ENCODE measurements at regions not wholly inside any gene's neighbourhood (a gene's known extent, or its start where the extent isn't known, plus 50 kb on each side); places are given as distances from the start of the nearest gene placed in this dataset.
"Not testable (repeated sequence)": the region's sequence is repeated elsewhere in the genome, so short reads cannot be mapped to it uniquely, and the experiment has no call there.

GRCh38 chr13:81171065-81171647 lies 830.2 kb upstream of the SPRY2 start:
- intact Hi-C loops (cut with DNase I) = no loop called here
- ATAC-seq = no peak
- DNase-seq = no peak

DNA sequence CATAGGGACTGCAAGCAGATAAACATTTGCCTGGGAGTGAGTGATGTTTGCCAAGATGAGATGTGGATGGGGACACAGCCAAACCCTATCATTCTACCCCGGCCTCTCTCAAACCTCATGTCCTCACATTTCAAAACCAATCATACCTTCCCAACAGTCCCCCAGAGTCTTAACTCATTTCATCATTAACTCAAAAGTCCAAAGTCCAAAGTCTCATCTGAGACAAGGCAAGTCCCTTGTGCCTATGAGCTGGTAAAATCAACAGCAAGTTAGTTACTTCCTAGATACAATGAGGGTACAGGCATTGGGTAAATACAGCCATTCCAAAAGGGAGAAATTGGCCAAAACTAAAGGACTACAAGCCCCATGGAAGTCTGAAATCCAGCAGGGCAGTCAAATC lies 822.9 kb upstream of the SPRY2 start:
- H3K4me3 ChIP-seq; DNase-seq; intact Hi-C loops (cut with DNase I); H3K9me3 ChIP-seq; ATAC-seq; H3K27me3 ChIP-seq; H3K36me3 ChIP-seq; H3K27ac ChIP-seq; H3K4me1 ChIP-seq: not testable (repeated sequence)

More at GRCh38 chr13:81171065-81171647, 830.2 kb upstream of the SPRY2 start:
- peak; percentile 45 for TF ChIP-seq CTCF (IDR thresholded peaks at IDR 0.05)
- Histone ChIP-seq H3K36me3 (no peaks in the 10 kb centered on the region), H3K4me1 (no peaks in the 10 kb centered on the region), H3K27me3 (no peaks in the 10 kb centered on the region), H3K27ac (no peak overlapping the region), H3K9me3 (no peaks in the 10 kb centered on the region), H3K4me3 (no peak overlapping the region)

GRCh38 chr13:81153478-81153877 lies 812.6 kb upstream of the SPRY2 start:
- no peak for TF ChIP-seq CTCF (IDR thresholded peaks at IDR 0.05)
- H3K36me3 ChIP-seq = no peaks in the 10 kb centered on the region
- H3K27me3 ChIP-seq = no peaks in the 10 kb centered on the region
- H3K4me3 ChIP-seq = no peak overlapping the region
- no peak overlapping the region for H3K27ac ChIP-seq
- DNase-seq = no peak
- H3K9me3 ChIP-seq = no peaks in the 10 kb centered on the region
- no peak for ATAC-seq
- no peaks in the 10 kb centered on the region for H3K4me1 ChIP-seq
- intact Hi-C loops (cut with DNase I) = no loop called here

DNA sequence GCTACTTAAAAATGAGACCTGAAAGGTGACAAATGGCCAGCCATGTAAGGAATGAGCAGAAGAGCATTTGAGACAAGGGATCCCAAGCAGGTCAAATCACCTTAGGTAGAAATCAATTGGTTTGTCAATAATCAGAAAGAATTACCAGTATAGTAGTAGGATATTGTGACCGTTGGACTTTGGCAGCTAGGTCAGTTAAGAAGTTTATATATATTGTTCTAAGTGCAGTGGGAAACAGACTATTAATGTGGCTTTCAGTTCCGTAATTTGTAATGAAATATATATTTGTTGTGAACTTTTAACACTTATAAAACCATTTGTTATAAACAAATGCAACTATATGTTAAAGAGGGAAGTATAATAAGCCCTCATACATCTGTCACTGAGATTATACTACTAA lies 807.9 kb upstream of the SPRY2 start:
- DNase-seq (no peak), ATAC-seq (no peak)
- H3K27me3 ChIP-seq = no peaks in the 10 kb centered on the region
- no peaks in the 10 kb centered on the region for H3K9me3 ChIP-seq
- H3K27ac ChIP-seq = no peak overlapping the region
- intact Hi-C loops (cut with DNase I) = no loop called here
- no peak overlapping the region for H3K4me3 ChIP-seq
- H3K4me1 ChIP-seq = no peaks in the 10 kb centered on the region
- no peaks in the 10 kb centered on the region for H3K36me3 ChIP-seq
- no peak for TF ChIP-seq CTCF (IDR thresholded peaks at IDR 0.05)

DNA sequence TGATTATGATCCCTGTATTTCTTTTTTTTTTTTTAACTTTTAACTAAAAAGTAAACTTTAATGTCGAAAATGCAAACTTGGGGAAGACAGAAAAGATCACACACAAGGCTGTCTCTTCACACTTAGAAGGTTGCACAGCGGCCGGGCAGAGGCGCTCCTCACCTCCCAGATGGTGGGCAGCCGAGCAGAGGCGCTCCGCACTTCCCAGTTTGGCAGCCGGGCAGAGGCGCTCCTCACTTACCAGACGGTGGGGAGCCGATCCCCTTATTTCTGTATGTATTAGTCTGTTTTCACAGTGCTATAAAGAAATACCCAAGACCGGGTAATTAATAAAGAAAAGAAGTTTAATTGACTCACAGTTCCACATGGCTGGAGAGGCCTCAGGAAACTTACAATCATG lies 805.6 kb upstream of the SPRY2 start:
- DNase-seq; H3K4me3 ChIP-seq; H3K36me3 ChIP-seq; H3K27ac ChIP-seq; H3K4me1 ChIP-seq; H3K9me3 ChIP-seq; intact Hi-C loops (cut with DNase I); ATAC-seq; H3K27me3 ChIP-seq: not testable (repeated sequence)

GRCh38 chr13:81142306-81142999 lies 801.5 kb upstream of the SPRY2 start:
- Histone ChIP-seq H3K27me3 (no peaks in the 10 kb centered on the region), H3K36me3 (no peaks in the 10 kb centered on the region), H3K4me3 (no peak overlapping the region), H3K9me3 (no peaks in the 10 kb centered on the region), H3K27ac (no peak overlapping the region), H3K4me1 (no peaks in the 10 kb centered on the region)
- no peak for ATAC-seq
- intact Hi-C loops (cut with DNase I) = no loop called here
- no peak for TF ChIP-seq CTCF (IDR thresholded peaks at IDR 0.05)
- DNase-seq = no peak
